Endothelial cell of umbilical vein (primary cell): ENCODE measurements at regions not wholly inside any gene's neighbourhood (a gene's known extent, or its start where the extent isn't known, plus 50 kb on each side); places are given as distances from the start of the nearest gene placed in this dataset.

ENCODE experiments used
- EZH2 ChIP-seq: IDR thresholded peaks from 2 replicates; pipeline ENCODE4 v1.6.1; 2012; ENCODE audit warnings: borderline replicate concordance, low read depth, mild to moderate bottlenecking, moderate library complexity, low read length, inconsistent platforms; ENCODE audit not compliant: severe bottlenecking
- GATA2 ChIP-seq: IDR thresholded peaks from 2 replicates; pipeline ENCODE4 v1.7.0; 2011; ENCODE audit warnings: low read depth, mild to moderate bottlenecking, moderate library complexity, mixed read lengths, low read length; ENCODE audit not compliant: insufficient read length, insufficient read depth
- JUN ChIP-seq: IDR thresholded peaks from 2 replicates; pipeline ENCODE4 v1.6.1; 2011; ENCODE audit warnings: borderline replicate concordance, low read depth; ENCODE audit not compliant: insufficient read length, insufficient read depth
- MYC ChIP-seq: IDR thresholded peaks from one replicate; pipeline ENCODE4 v1.6.1; 2011; ENCODE audit warnings: mild to moderate bottlenecking, low read depth, low read length
- POLR2A ChIP-seq: IDR thresholded peaks from 2 replicates; pipeline ENCODE4 v1.6.1; 2012; ENCODE audit warnings: low read depth, mild to moderate bottlenecking, control low read depth, low read length
- POLR2AphosphoS5 ChIP-seq: IDR thresholded peaks from 2 replicates; pipeline ENCODE4 v1.6.1; 2012; ENCODE audit warnings: low read depth, mild to moderate bottlenecking, control low read depth, low read length, moderate library complexity; ENCODE audit not compliant: insufficient read depth
- TF ChIP-seq, protein P1 (sequence below), 2 donors: IDR thresholded peaks; 1 replicate in 1 of 2; 2 replicates in 1 of 2; pipeline ENCODE4 v1.5.1; 2011; ENCODE audit warnings: low read length in 2 of 2, mild to moderate bottlenecking in 2 of 2, moderate library complexity in 2 of 2, control low read depth in 1 of 2, inconsistent platforms in 1 of 2, low read depth in 1 of 2; ENCODE audit not compliant: insufficient read depth in 1 of 2; ENCODE audit errors: extremely low read depth in 1 of 2
- TF ChIP-seq, protein P2 (sequence below): IDR thresholded peaks from 2 replicates; pipeline ENCODE4 v1.6.1; 2011; ENCODE audit not compliant: insufficient read depth, insufficient read length

DNA sequence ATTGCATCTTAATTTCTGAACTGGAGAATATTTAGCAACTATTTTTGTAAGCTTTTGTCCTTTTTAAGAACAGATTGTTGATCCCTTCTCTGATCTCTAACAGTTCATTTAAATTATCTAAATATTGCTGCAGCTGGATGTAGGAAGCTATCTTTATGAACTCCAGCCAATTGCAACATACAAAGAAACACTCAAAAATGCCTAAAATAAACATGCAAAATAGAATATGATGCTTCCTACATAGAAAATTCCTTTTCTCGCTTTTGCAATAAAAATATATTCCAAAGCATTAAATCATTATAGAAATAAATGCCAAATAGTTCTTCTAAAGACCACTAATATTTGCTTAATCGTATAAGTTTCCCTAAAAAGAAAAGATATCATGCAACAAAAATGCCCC lies 218.6 kb downstream of the LURAP1L start:
- TF ChIP-seq POLR2A (no peak), EZH2 (no peak), MYC (no peak), POLR2AphosphoS5 (no peak), JUN (no peak), GATA2 (no peak)
- TF ChIP-seq, protein P1, sequence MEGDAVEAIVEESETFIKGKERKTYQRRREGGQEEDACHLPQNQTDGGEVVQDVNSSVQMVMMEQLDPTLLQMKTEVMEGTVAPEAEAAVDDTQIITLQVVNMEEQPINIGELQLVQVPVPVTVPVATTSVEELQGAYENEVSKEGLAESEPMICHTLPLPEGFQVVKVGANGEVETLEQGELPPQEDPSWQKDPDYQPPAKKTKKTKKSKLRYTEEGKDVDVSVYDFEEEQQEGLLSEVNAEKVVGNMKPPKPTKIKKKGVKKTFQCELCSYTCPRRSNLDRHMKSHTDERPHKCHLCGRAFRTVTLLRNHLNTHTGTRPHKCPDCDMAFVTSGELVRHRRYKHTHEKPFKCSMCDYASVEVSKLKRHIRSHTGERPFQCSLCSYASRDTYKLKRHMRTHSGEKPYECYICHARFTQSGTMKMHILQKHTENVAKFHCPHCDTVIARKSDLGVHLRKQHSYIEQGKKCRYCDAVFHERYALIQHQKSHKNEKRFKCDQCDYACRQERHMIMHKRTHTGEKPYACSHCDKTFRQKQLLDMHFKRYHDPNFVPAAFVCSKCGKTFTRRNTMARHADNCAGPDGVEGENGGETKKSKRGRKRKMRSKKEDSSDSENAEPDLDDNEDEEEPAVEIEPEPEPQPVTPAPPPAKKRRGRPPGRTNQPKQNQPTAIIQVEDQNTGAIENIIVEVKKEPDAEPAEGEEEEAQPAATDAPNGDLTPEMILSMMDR (IDR thresholded peaks at IDR 0.05; ENCODE audit: extremely low read depth in 1 of 2, insufficient read depth in 1 of 2, low read depth in 1 of 2, low read length in 2 of 2): no peak
- TF ChIP-seq, protein P2, sequence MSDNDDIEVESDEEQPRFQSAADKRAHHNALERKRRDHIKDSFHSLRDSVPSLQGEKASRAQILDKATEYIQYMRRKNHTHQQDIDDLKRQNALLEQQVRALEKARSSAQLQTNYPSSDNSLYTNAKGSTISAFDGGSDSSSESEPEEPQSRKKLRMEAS: no peak
